GM19240 (cell line): ENCODE measurements at regions not wholly inside any gene's neighbourhood (a gene's known extent, or its start where the extent isn't known, plus 50 kb on each side); places are given as distances from the start of the nearest gene placed in this dataset.

Experiments used
- DNase-seq: peaks from one replicate; pipeline ENCODE4 v3.0.0; 2011; ENCODE audit warnings: low spot score; ENCODE audit not compliant: insufficient read length

- DNase-seq, result no peak
These were observed 204.7 kb downstream of the INSIG2 start for GRCh38 chr2:118292991-118293390.

GRCh38 chr2:118291251-118291880, 203.1 kb downstream of the INSIG2 start:
- DNase-seq, result no peak

DNA sequence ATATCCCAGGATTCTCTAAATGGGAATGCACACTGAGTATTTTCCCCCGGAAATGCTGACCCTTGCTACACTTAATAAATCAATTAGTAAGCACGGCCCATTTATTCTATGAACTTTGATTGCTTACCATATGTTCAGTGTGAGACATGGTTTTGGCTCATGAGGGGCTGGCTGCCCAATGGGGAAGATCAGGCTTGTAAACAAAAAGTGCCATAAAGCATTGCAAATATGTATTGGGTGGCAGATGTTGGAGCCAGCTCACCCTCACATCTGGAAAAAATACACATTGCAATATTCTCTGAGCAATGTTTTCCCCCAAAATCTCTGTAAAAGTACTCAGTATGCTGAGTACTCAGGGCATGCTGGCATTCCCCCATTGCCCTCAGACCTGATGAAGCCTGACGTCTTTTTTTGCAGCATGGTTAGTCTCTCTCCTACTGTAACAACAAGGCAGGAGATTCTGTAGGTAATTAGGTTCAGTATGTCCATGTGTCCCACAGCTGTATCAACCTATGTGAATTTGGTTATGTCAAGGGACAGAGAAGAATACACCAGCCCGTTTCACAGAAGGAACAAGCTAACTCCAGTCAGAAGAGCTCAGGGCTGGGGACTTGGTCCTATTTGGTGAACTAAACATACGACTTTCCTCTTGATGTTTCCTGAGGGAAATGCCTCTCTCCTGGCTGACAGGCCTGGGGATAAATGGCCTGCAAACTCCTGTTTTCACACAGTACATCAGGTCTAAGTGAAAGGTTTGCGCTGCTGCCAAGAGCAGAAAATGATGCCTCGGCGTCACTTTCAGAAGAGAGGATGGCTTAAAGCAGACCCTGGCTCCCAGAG, 202.4 kb downstream of the INSIG2 start:
- no peak for DNase-seq

GRCh38 chr2:118279005-118279404, 190.7 kb downstream of the INSIG2 start:
- no peak for DNase-seq

- DNase-seq, result no peak
These were observed 189.8 kb downstream of the INSIG2 start for GRCh38 chr2:118278046-118278445.

DNA sequence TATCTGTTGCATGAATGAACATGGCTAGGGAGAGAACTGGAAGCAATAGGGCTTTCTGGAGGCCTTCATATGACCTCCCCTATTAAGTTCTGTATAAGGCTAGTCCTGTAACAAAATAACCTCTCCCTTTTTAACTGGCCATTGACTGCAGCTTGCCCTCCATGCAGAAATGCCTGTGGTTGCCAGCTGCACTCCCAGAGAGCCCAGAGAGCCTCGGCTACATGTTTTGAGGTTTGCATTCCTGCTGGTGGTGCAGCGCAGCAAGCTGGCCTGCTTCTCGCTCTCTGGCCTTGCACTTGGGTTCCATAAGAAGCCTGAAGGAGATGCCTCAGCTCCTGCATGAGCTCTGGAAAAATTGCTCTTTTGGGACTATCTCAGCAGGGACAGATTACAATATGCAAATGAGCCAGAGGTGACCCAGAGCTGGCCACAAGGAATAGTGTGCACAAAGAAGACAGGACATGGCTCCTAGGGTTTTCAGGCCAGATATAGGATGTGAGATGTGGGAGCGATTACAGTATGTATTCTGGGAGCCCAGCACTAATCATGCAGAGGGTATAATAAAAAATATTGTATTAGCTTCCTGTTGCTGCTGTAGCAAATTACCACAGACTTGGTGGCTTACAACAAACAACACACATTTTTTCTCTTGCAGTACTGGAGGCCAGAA, 186.7 kb downstream of the INSIG2 start:
- no peak for DNase-seq

- DNase-seq, result no peak
These were observed 184.1 kb downstream of the INSIG2 start for GRCh38 chr2:118272391-118272790.

DNA sequence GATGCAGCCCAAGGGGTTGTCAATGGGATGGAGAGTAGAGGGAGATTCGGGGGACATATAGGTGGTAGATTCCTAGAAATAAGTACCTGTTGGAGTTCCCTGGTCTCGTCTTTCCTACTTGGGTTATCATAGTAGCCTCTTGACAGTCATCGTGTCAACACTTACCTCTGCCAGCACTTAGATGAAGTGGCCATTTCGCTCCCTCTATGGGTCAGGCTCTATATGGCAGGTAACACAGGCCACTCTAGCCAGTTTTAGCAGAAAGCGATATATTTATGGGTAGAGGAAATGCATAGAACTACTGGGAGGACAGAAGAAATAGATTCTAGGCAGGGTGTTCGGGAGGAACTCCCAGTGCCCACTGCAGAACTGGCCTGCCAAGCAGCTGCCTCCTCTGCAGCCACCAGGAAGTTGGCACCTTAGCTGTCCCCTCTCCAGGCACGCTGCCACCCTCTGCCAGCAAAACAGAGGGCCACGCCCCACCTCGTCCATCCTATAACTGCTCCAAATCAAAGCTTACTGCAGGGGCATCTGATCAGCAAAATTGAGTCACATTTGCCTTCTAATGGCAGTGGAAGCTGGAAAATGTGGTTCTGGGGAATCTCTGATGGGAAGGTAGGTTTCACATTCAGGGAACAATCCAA, 181.3 kb downstream of the INSIG2 start:
- no peak for DNase-seq

DNA sequence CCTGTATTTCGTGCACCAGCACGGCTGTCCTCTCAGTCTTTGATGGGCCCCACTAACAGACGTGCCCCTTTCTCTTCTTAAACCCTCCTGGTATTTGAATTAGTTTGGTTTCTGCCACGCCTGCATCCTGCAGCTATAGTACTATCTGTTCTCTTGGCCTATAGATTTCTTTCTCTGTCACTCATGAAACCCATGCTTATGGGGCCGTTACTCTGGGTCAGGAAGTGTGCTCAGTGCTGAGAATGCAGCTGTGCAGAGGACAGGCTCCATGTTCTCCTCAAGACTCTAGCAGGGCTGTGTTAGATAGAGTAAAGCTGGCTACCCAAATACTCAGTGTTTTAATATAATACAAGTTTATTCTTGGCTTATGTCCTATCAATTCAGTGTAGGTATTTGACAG, 180.0 kb downstream of the INSIG2 start:
- no peak for DNase-seq

GRCh38 chr2:118265873-118266455, 177.7 kb downstream of the INSIG2 start:
- DNase-seq, result no peak

- DNase-seq, result no peak
These were observed 176.1 kb downstream of the INSIG2 start for GRCh38 chr2:118264232-118264990.

DNA sequence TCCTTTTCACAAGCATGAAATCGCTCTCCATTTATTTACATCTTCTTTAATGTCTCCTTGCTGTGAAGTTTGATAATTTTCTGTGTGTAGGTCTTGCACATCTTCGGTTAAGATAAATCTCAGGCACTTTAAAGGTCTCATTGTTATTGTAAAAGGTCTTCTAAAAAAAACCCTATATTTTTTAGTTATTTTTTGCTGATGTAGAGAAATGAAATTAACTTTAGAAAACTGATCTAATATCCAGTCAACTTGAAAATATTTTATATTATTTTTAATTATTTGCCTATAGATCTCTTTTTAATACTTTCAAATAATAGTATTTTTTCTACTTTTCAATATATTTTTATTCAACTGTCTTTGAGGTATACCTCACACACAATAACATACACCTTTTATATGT, 169.4 kb downstream of the INSIG2 start:
- no peak for DNase-seq

GRCh38 chr2:118255771-118256372, 167.6 kb downstream of the INSIG2 start:
- DNase-seq, result no peak

GRCh38 chr2:118255301-118255700, 167.0 kb downstream of the INSIG2 start:
- no peak for DNase-seq

GRCh38 chr2:118254116-118254515, 165.8 kb downstream of the INSIG2 start:
- DNase-seq, result no peak

DNA sequence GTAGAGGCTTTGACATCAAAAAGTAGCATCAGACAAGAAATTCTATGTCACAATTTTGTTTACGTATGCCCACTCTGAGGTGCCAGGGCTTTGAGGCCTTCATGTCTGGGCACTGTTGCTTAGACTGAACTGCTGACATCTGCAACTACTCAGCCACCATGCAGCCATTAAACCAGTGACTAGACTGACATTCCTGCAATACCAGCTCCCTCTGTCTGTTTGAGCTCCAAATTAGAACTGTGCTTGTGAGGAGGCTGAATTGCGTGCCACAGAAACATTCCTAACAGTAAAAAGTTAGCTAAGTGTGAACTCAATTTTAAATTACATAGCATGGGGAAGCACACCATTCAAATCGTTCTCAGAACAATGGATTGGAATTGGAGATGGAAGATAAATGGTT, 163.2 kb downstream of the INSIG2 start:
- no peak for DNase-seq

- no peak for DNase-seq
These were observed 162.2 kb downstream of the INSIG2 start for GRCh38 chr2:118250463-118250862.

- DNase-seq, result no peak
These were observed 161.7 kb downstream of the INSIG2 start for GRCh38 chr2:118250001-118250400.

GRCh38 chr2:118249531-118249930, 161.3 kb downstream of the INSIG2 start:
- no peak for DNase-seq

DNA sequence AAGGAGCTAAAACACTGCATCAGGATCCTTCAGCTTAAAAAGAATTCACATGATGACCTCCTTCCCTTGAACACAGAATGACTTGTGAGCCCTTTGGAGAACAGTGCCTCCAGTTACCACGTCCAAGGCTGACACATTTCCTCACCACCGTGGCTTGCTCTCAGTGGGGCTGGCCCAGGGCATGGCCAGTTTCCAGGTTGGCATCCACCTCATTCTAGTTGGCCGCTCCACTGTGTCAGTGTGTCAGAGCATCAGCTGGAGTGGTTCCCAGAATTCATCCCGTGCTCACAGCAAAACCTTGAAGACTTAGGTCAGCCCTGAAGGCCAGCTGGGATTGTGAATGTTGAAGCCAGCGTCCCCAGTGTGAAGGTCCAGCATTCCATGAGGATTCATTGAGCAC, 158.5 kb downstream of the INSIG2 start:
- DNase-seq, result no peak
